Tibial nerve (tissue), 4 donors: ENCODE measurements at regions not wholly inside any gene's neighbourhood (a gene's known extent, or its start where the extent isn't known, plus 50 kb on each side); places are given as distances from the start of the nearest gene placed in this dataset.

Experiments used
- DNase-seq, 2 donors: peaks; one replicate each; pipeline ENCODE4 v3.0.0-alpha.2; 2019; ENCODE audit warnings: low spot score in 2 of 2
- H3K27ac ChIP-seq, 4 donors: fragments of 200-600 bp; sonication (generic) in 3 of 4; one replicate each; pipeline ENCODE4 v1.5.1; 2017 to 2019; ENCODE audit warnings: mild to moderate bottlenecking in 1 of 4
- H3K27me3 ChIP-seq, 2 donors: fragments of 200-600 bp; sonication (generic) in 1 of 2; one replicate each; pipeline versions ENCODE4 v1.5.1 to v1.6.0; 2017 to 2019
- H3K36me3 ChIP-seq, 3 donors: fragments of 200-600 bp; sonication (generic); one replicate each; pipeline ENCODE4 v1.5.1; 2018 to 2019
- H3K4me1 ChIP-seq, 4 donors: fragments of 200-600 bp; sonication (generic) in 3 of 4; one replicate each; pipeline ENCODE4 v1.5.1; 2017 to 2019
- H3K4me3 ChIP-seq, 4 donors: fragments of 200-600 bp; sonication (generic) in 3 of 4; one replicate each; pipeline ENCODE4 v1.5.1; 2017 to 2019; ENCODE audit warnings: mild to moderate bottlenecking in 1 of 4, moderate library complexity in 1 of 4
- H3K9me3 ChIP-seq, 4 donors: fragments of 200-600 bp; sonication (generic) in 3 of 4; one replicate each; pipeline ENCODE4 v1.5.1; 2017 to 2019
- EP300 ChIP-seq, 2 donors: sonication (generic); formaldehyde crosslinking; IDR thresholded peaks; one replicate each; pipeline ENCODE4 v1.6.1; 2017; ENCODE audit warnings: antibody characterized with exemption in 2 of 2, mild to moderate bottlenecking in 1 of 2
- POLR2A ChIP-seq, 2 donors: fragments of 450-650 bp; IDR thresholded peaks; one replicate each; pipeline ENCODE4 v1.6.1; 2017; ENCODE audit warnings: antibody characterized with exemption in 2 of 2, mild to moderate bottlenecking in 2 of 2, moderate library complexity in 2 of 2
- WGBS, 2 donors: methylation state at CpG; one replicate each; pipeline ENCODE4 v1.1.5; 2018; 5-methylcytosine and 5-hydroxymethylcytosine counted together
- TF ChIP-seq, protein P1 (sequence below), 5 experiments: fragments of 200-600 bp in 3 of 5; fragments of 450-650 bp in 2 of 5; sonication (generic) in 3 of 5; IDR thresholded peaks; one replicate each; pipeline ENCODE4 v1.5.1; 2016 to 2019; ENCODE audit warnings: antibody characterized with exemption in 5 of 5, mild to moderate bottlenecking in 3 of 5, moderate library complexity in 2 of 5

DNA sequence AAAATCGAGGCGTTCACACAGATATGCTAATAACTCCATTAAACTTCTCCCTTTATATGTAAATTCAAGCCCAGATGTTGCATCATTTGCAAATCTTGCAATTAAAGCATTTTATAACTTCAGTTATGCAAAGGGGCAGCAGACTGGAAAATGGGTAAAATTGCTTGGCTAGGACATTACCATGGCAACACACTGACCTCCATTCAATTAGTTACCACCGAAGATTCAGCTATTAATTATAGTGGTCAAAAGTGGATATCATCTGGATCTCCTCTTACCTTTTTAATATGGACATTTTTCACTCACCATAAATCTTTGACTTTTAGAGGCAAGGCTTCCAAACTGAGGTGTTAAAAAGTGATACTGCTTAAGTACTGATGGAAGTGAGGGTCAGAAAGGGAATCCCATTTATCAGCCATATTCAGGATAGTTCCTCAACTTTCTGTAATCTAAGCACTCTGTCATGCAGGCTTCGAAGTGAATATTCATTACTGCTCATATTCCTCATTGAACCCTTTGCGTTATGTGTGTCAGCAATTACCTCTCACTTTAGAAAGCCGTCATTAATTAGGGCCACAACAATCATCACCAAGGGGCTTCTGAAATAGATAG lies 386.2 kb upstream of the ROBO2 start:
- WGBS, 2 donors = 85% methylated on average over 6 of the region's 6 CpGs
- no peaks in the 10 kb centered on the region for H3K9me3 ChIP-seq

DNA sequence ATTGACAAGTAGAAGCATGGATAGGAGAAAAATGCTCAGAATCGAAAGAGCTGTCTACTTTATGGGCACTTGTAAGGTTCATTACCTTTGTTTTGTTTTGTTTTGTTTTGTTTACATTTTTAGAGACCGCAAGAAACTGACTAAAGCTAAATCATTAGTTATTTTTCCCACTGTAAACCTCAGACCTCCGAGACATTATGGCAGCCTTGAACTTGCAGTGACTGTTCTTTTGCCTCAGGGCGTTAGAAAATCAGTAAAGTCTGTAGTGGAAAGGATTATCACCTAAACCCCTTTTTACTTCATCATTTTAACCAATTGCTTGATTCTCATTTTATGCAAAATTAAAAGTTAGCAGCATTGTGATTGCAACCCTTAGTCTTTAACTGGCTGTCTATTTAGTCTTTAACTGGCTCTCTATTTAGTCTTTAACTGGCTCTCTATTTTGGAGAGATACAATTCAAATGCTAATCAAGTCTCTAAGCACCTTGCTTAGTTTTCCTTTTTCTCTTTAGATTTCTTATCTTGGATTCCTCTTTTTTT lies 383.3 kb upstream of the ROBO2 start:
- WGBS, 2 donors = 65 to 71% methylated on average over 4 of the region's 4 CpGs
- TF ChIP-seq POLR2A (IDR thresholded peaks at IDR 0.05) (no peak), EP300 (IDR thresholded peaks at IDR 0.05) (no peak)
- TF ChIP-seq, protein P1, sequence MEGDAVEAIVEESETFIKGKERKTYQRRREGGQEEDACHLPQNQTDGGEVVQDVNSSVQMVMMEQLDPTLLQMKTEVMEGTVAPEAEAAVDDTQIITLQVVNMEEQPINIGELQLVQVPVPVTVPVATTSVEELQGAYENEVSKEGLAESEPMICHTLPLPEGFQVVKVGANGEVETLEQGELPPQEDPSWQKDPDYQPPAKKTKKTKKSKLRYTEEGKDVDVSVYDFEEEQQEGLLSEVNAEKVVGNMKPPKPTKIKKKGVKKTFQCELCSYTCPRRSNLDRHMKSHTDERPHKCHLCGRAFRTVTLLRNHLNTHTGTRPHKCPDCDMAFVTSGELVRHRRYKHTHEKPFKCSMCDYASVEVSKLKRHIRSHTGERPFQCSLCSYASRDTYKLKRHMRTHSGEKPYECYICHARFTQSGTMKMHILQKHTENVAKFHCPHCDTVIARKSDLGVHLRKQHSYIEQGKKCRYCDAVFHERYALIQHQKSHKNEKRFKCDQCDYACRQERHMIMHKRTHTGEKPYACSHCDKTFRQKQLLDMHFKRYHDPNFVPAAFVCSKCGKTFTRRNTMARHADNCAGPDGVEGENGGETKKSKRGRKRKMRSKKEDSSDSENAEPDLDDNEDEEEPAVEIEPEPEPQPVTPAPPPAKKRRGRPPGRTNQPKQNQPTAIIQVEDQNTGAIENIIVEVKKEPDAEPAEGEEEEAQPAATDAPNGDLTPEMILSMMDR (IDR thresholded peaks at IDR 0.05) = no peak
- Histone ChIP-seq H3K36me3 (no peaks in the 10 kb centered on the region), H3K27me3 (no peaks in the 10 kb centered on the region), H3K4me1 (no peaks in the 10 kb centered on the region), H3K4me3 (no peak overlapping the region), H3K27ac (no peak overlapping the region), H3K9me3 (no peaks in the 10 kb centered on the region)
- no peak for DNase-seq

More for the DNA sequence above, 386.2 kb upstream of the ROBO2 start:
- Histone ChIP-seq H3K36me3 (no peaks in the 10 kb centered on the region), H3K27me3 (no peaks in the 10 kb centered on the region), H3K4me1 (no peaks in the 10 kb centered on the region), H3K4me3 (no peak overlapping the region), H3K27ac (no peak overlapping the region)
- TF ChIP-seq POLR2A (IDR thresholded peaks at IDR 0.05) (no peak), EP300 (IDR thresholded peaks at IDR 0.05) (no peak)
- TF ChIP-seq, protein P1 (IDR thresholded peaks at IDR 0.05) = no peak
- DNase-seq = no peak

DNA sequence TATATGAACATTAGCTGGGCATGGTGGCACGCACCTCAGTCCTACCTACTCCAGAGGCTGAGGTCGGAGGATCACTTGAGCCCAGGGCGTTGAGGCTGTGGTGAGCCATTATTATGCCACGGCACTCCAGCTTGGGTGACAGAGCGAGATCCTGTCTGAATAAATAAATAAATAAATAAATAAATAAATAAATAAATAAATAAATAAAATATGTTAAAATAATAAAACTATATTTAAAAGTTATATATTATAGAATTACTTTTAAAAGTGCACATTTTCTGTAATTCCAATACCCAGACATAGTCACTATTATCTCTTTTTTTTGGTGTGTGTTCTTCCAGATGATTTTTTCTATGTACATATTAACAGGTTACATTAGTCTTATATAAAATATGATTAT lies 382.0 kb upstream of the ROBO2 start:
- DNase-seq = no peak
- H3K4me1 ChIP-seq = no peaks in the 10 kb centered on the region
- 99 to 100% methylated on average over 5 of the region's 5 CpGs for WGBS, 2 donors

DNA sequence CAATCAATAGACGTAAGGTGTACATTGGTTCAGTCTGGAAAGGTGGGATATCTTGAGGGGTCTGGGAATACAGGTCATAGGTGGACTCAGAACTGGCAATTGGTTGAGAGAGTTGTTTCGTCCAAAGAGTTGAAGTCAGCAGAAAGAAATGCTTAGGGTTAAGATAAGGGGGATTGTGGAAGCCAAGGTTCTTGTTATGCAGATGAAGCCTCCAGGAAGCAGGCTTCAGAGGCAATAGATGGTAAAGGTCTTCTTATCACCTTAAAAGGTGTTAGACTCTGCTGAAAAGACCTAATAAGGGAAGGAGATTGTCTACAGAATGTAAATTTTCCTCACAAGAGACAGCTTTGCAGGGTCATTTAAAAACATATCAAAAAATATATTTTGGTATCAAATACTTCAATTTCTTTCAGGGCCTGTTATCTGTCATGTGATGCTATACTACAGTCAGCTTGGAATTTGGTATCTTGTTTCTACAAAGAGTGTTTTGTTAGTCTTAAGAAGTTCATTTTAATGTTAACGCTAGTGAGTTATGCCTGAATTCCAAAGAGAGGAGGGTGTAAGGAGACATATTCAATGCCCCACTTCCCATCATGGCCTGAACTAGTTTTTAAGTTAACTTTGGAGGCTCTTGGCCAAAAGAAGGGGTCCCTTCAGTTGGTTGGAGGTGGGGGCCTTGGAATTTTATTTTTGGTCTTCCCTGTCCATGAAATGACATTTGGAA lies 378.2 kb upstream of the ROBO2 start:
- Histone ChIP-seq H3K27me3 (no peaks in the 10 kb centered on the region), H3K36me3 (no peaks in the 10 kb centered on the region), H3K4me3 (no peak overlapping the region), H3K9me3 (no peaks in the 10 kb centered on the region), H3K4me1 (no peaks in the 10 kb centered on the region), H3K27ac (no peak overlapping the region)
- no peak for DNase-seq
- WGBS, 2 donors = 60 to 63% methylated on average over 3 of the region's 3 CpGs
- TF ChIP-seq, protein P1 (IDR thresholded peaks at IDR 0.05) = no peak
- TF ChIP-seq EP300 (IDR thresholded peaks at IDR 0.05) (no peak), POLR2A (IDR thresholded peaks at IDR 0.05) (no peak)

More for the DNA sequence above, 382.0 kb upstream of the ROBO2 start:
- no peaks in the 10 kb centered on the region for H3K36me3 ChIP-seq
- no peak overlapping the region for H3K4me3 ChIP-seq
- no peaks in the 10 kb centered on the region for H3K27me3 ChIP-seq
- TF ChIP-seq EP300 (IDR thresholded peaks at IDR 0.05) (no peak), POLR2A (IDR thresholded peaks at IDR 0.05) (no peak)
- TF ChIP-seq, protein P1 (IDR thresholded peaks at IDR 0.05) = no peak
- no peak overlapping the region for H3K27ac ChIP-seq
- no peaks in the 10 kb centered on the region for H3K9me3 ChIP-seq

DNA sequence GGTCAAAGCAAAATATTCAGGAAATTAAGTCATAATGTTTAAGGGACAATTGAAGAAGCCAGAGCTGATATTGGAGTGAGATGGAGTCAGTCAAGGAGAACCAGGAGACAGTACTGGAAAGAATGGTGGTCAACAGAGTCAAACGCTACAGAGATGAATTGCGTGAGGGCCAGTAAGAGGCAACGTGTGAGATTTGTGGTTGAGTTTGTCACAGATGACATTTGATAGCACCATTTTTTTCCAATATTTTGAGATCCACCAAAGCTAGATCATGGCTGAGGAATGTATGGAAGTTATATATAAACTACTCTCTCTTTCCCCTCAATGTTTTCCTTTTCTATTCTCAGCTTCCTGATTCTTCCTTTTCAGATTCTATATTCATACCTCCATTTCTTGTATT lies 375.1 kb upstream of the ROBO2 start:
- H3K27me3 ChIP-seq = no peaks in the 10 kb centered on the region
- TF ChIP-seq POLR2A (IDR thresholded peaks at IDR 0.05) (no peak), EP300 (IDR thresholded peaks at IDR 0.05) (no peak)
- TF ChIP-seq, protein P1 (IDR thresholded peaks at IDR 0.05) = no peak
- H3K36me3 ChIP-seq = no peaks in the 10 kb centered on the region
- 88 to 93% methylated on average over 3 of the region's 3 CpGs for WGBS, 2 donors
- H3K4me1 ChIP-seq = no peaks in the 10 kb centered on the region
- DNase-seq = no peak
- H3K27ac ChIP-seq = no peak overlapping the region
- H3K4me3 ChIP-seq = no peak overlapping the region
- H3K9me3 ChIP-seq = no peaks in the 10 kb centered on the region
